ENCODE measurements at regions not wholly inside any gene's neighbourhood (a gene's known extent, or its start where the extent isn't known, plus 50 kb on each side); places are given as distances from the start of the nearest gene placed in this dataset.

- no peak for TF ChIP-seq CTCF (conservative IDR thresholded peaks at IDR 0.05; ENCODE audit: low read depth, low read length)
- no peak overlapping the region for H3K4me3 ChIP-seq (ENCODE audit: low read depth, low read length)
- DNase-seq (ENCODE audit: low read depth), result no peak
Observed at GRCh38 chr2:8581601-8582041, 100.2 kb upstream of the ID2 start.

- H3K4me3 ChIP-seq (ENCODE audit: low read depth, low read length), result no peak overlapping the region
- TF ChIP-seq CTCF (conservative IDR thresholded peaks at IDR 0.05; ENCODE audit: low read depth, low read length), result no peak
- no peak for DNase-seq (ENCODE audit: low read depth)
Observed at GRCh38 chr2:8582191-8582590, 99.7 kb upstream of the ID2 start.

DNA sequence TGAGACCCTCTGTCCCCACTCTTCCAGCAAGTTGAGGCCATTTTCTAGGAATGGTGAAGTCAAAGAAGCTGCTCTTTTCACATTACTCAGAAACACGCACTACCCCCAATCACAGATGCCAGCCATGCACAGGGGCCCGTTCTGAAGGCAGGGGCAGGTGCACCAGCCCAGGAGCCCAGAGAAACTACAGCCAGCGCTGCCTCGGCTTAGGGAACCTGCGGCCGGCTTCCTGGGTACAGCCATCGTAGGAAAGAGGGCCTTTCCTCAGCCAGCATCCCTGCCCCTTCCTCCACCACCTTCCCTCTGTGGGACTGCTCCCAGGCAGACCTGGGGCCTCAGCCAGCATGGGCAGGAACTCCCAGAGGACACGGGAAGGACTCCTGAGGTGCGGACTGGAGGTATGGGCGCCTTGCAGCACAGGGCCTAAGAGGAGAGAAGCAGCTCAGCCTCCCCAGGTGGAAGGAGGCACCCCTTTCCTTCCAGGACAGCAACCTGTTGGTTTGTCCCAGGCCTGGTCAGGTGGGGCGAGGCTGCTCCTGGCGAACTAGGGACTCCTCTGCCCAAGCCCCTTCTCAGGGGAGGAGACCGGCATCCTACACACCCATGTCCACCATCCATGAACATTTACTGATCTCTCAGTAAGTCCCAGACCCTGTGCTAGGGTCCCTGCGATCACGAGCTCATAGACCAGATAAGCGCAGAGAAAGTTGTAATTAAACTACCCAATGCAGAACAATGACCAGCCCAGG is 99.0 kb upstream of the ID2 start:
- no peak for DNase-seq (ENCODE audit: low read depth)
- TF ChIP-seq CTCF (conservative IDR thresholded peaks at IDR 0.05; ENCODE audit: low read depth, low read length), result no peak
- no peak overlapping the region for H3K4me3 ChIP-seq (ENCODE audit: low read depth, low read length)

GRCh38 chr2:8583400-8584173 is 98.3 kb upstream of the ID2 start:
- DNase-seq (ENCODE audit: low read depth), result peak; percentile 47
- peak overlapping the region; percentile 44 for H3K4me3 ChIP-seq (ENCODE audit: low read depth, low read length)
- no peak for TF ChIP-seq CTCF (conservative IDR thresholded peaks at IDR 0.05; ENCODE audit: low read depth, low read length)

DNA sequence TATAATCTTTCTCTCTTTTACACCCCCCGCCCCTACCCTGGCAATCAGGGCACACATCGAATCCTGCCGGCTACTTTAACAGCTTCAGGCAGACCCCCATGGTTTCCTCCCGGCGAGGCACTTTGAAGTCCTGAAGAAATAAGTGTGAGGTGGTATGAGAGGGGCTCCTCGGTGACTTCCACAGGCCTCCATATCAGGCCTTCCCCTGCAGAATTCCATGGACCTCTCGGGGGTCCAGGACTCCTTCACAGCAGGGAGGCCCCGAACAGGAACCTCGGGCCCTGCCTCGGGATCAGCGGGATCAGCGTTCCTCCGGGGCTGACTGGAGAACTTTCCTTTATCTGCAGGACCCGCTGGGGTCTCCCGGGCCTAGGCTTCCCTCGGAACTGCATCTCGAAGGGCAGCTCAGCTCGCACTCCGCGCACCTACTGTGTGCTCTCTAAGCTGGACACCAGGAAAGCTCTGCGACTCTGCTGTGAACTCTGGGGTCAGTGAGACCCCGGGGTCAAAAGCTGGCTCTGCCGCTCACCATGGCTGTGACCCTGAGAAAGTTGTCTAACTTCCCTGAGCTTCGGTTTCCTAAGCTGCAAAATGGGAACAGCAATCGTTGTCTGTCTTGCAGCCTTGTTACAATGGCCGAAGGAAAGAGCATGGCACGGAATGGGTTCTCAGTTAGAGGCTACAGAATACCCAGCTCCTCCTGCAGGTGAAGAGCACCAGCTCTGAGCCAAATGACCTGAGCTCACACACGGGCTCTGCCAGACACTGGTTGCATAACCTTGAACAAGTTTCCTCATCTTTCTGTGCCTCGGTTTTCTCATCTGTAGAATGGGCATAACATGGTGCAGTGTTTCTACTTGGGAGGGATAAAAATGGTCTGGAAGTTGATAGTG is 97.4 kb upstream of the ID2 start:
- no peak for TF ChIP-seq CTCF (conservative IDR thresholded peaks at IDR 0.05; ENCODE audit: low read depth, low read length)
- peak overlapping the region; percentile 44 for H3K4me3 ChIP-seq (ENCODE audit: low read depth, low read length)
- no peak for DNase-seq (ENCODE audit: low read depth)

DNA sequence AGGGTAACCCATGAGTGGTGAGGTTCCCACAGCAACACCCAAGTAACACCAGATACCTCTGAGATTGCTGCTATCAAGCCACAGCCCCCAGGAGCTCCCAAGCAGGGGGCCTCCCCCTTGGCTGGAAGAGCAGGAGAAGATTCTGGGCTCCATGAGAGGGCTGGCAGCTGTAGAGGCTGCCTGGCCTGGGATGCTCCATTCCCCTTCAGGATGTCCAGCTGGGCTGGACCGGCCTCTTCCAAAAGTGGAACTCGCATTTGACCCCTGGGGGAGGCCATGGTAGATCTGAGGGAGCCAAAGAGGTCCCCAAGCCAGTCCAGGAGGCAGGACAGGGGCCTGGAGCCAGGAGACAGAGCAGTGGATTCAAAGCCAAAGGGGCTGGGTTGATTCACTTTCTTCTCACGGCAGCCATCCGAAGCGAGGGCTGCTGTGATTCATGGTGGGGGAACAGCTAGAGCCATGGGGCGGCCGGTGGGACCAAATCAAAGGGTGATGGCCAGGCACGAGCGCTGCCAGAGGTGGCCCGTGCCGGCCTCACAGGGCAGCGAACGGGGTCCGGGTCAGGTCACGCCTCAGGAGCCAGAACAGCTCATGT is 95.3 kb upstream of the ID2 start:
- no peak for TF ChIP-seq CTCF (conservative IDR thresholded peaks at IDR 0.05; ENCODE audit: low read depth, low read length)
- no peak overlapping the region for H3K4me3 ChIP-seq (ENCODE audit: low read depth, low read length)
- DNase-seq (ENCODE audit: low read depth), result no peak

Measured in epithelial cell of proximal tubule (primary cell).